Caco-2 (cell line): ENCODE measurements at regions not wholly inside any gene's neighbourhood (a gene's known extent, or its start where the extent isn't known, plus 50 kb on each side); places are given as distances from the start of the nearest gene placed in this dataset.

Experiments used
- BruUV-seq: library from RNA; stranded (reverse); fragments of 400-500 nt; replicated peaks from 2 replicates; lab custom pipeline; 2021; lab: Mats Ljungman, UMichigan
- CTCF ChIA-PET: fragments of 300-600 bp; sonication (Branson Sonifier 250); formaldehyde crosslinking; loops from one replicate; lab custom pipeline; 2022; ENCODE audit warnings: antibody characterized with exemption; lab: Charles Lee
- POLR2A ChIA-PET: fragments of 300-600 bp; sonication (Branson Sonifier 250); formaldehyde crosslinking; loops from one replicate; lab custom pipeline; 2022; ENCODE audit warnings: antibody characterized with exemption; lab: Charles Lee
- DNase-seq, 2 experiments: peaks; one replicate each; pipeline versions ENCODE4 v3.0.0 to v3.0.0-alpha.2; 2020 to 2022
- H3K27me3 ChIP-seq: replicated peaks from 2 replicates; pipeline ENCODE4 v1.6.0; 2011; ENCODE audit warnings: low read length; ENCODE audit not compliant: control insufficient read depth, insufficient read depth
- H3K36me3 ChIP-seq: 2 replicates; pipeline ENCODE4 v1.5.1; 2011; ENCODE audit warnings: low read length; ENCODE audit not compliant: control insufficient read depth, insufficient read depth
- H3K4me1 ChIP-seq: fragments of 250-450 bp; sonication (Bioruptor Pico); 2 replicates; pipeline ENCODE4 v1.5.1; 2020; ENCODE audit warnings: mild to moderate bottlenecking
- H3K4me3 ChIP-seq: 2 replicates; pipeline ENCODE4 v1.5.1; 2011; ENCODE audit warnings: low read depth, mild to moderate bottlenecking, control low read depth, low read length
- H3K9me3 ChIP-seq: fragments of 250-450 bp; sonication (Bioruptor Pico); 2 replicates; pipeline ENCODE4 v1.5.1; 2020; ENCODE audit warnings: mild to moderate bottlenecking, moderate library complexity
- H3K27ac Mint-ChIP-seq: one replicate; pipeline ENCODE4 v1.8.0; 2022; ENCODE audit warnings: mixed read lengths; ENCODE audit not compliant: unreplicated experiment
- H3K27me3 Mint-ChIP-seq: one replicate; pipeline ENCODE4 v1.8.0; 2022; ENCODE audit warnings: mixed read lengths; ENCODE audit not compliant: insufficient read depth, unreplicated experiment
- H3K36me3 Mint-ChIP-seq: one replicate; pipeline ENCODE4 v1.8.0; 2022; ENCODE audit warnings: mild to moderate bottlenecking, mixed read lengths; ENCODE audit not compliant: insufficient read depth, unreplicated experiment
- H3K4me1 Mint-ChIP-seq: one replicate; pipeline ENCODE4 v1.8.0; 2022; ENCODE audit warnings: low read depth, mixed read lengths; ENCODE audit not compliant: unreplicated experiment
- H3K4me3 Mint-ChIP-seq: one replicate; pipeline ENCODE4 v1.8.0; 2022; ENCODE audit warnings: mild to moderate bottlenecking, moderate library complexity, mixed read lengths; ENCODE audit not compliant: unreplicated experiment
- H3K9me3 Mint-ChIP-seq: one replicate; pipeline ENCODE4 v1.8.0; 2022; ENCODE audit warnings: mixed read lengths; ENCODE audit not compliant: unreplicated experiment
- intact Hi-C: fragments of 100-400 bp; cut with micrococcal nuclease; formaldehyde crosslinking; loops from one replicate; pipeline ENCODE4 v1.10.0; 2022; ENCODE audit not compliant: unreplicated experiment
- TF ChIP-seq, protein P1 (sequence below), 2 experiments: fragments of 200-600 bp in 1 of 2; IDR thresholded peaks; 1 replicate in 1 of 2; 2 replicates in 1 of 2; pipeline versions ENCODE4 v1.5.1 to v1.8.0; 2011 to 2022; ENCODE audit warnings: antibody characterized with exemption in 1 of 2, control low read depth in 1 of 2, inconsistent platforms in 1 of 2, low read depth in 1 of 2, low read length in 1 of 2, mild to moderate bottlenecking in 1 of 2, moderate library complexity in 1 of 2; ENCODE audit not compliant: insufficient read depth in 1 of 2, severe bottlenecking in 1 of 2, unreplicated experiment in 1 of 2

DNA sequence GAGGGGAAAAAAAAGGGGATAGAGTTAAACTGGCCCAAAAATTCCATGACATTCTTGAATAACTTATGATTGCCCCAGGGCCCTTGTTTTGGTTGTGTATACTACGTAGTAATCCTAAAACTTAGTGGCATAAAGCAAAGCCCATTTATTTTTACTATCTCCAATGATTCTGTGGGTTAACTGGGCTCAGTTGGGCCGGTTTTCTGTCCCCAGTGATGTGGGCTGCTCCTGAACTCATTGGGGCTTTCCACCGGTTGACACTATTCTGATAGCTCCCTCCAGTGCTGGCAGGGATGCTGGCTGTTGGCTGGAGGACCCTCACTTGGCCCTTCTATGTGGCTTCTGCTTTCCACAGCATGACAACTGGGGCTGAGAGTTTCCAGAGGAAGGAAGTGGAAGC, 60.0 kb upstream of the TGIF1 start:
- H3K9me3 ChIP-seq = peaks cover 7% of the 10 kb centered on the region
- Mint-ChIP-seq H3K9me3 (peaks cover 47% of the 10 kb centered on the region), H3K36me3 (no peaks in the 10 kb centered on the region), H3K27me3 (no peaks in the 10 kb centered on the region), H3K4me1 (no peaks in the 10 kb centered on the region), H3K27ac (no peak overlapping the region), H3K4me3 (no peak overlapping the region)
- no peak overlapping the region for H3K4me3 ChIP-seq
- ChIA-PET CTCF (no interaction called here), POLR2A (interaction anchor here (0.5 kb wide), 1 partner anchor 362 kb away, joined by 4 read pairs; no protein-coding TSS in a partner anchor)
- no peaks in the 10 kb centered on the region for H3K27me3 ChIP-seq
- no TSS peak for BruUV-seq
- intact Hi-C loops = no loop called here
- H3K4me1 ChIP-seq = peaks cover under 1% of the 10 kb centered on the region; the same call in 1 of the 2 replicates
- H3K36me3 ChIP-seq = no peaks in the 10 kb centered on the region
- no peak for DNase-seq
- TF ChIP-seq, protein P1, sequence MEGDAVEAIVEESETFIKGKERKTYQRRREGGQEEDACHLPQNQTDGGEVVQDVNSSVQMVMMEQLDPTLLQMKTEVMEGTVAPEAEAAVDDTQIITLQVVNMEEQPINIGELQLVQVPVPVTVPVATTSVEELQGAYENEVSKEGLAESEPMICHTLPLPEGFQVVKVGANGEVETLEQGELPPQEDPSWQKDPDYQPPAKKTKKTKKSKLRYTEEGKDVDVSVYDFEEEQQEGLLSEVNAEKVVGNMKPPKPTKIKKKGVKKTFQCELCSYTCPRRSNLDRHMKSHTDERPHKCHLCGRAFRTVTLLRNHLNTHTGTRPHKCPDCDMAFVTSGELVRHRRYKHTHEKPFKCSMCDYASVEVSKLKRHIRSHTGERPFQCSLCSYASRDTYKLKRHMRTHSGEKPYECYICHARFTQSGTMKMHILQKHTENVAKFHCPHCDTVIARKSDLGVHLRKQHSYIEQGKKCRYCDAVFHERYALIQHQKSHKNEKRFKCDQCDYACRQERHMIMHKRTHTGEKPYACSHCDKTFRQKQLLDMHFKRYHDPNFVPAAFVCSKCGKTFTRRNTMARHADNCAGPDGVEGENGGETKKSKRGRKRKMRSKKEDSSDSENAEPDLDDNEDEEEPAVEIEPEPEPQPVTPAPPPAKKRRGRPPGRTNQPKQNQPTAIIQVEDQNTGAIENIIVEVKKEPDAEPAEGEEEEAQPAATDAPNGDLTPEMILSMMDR (IDR thresholded peaks at IDR 0.05; ENCODE audit: insufficient read depth in 1 of 2, low read depth in 1 of 2, low read length in 1 of 2, severe bottlenecking in 1 of 2, unreplicated experiment in 1 of 2) = no peak

DNA sequence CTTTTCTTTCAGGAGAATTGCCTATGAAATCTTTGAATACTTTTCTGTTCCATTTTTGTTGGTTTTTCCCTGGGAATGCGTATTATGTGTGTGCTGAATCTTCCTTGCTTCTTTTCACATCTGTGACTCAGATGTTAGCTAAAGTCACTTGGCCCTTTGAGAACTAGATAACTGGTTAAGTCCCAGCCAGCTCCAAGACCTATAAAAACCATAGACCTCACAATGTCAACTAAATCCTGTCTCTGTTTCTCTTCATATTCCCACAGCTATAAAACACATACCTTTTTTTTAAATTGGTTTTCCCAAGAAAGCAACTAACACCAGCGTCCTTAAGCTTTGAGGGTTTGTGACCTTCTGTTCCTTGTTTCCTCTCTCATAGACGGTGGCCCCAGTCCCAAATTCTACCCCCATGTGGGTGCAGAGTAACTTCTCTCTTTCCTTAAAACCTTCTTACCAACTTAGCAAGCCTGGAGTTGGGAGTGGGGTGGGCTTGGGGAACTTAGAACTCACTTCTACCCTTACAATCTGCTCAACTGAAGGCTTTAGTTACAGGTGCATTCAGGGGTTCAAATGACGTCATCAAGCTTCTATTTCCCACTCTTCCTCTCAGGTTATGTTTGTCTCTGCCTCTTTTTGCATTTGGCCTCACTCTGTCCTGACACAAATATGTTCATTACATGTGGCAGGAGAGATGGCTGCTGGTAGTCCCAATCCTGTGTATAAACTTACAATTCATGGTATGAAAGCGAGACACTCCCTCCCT, 58.1 kb upstream of the TGIF1 start:
- intact Hi-C loops = no loop called here
- ChIA-PET POLR2A (no interaction called here), CTCF (no interaction called here)
- Histone ChIP-seq H3K9me3 (peaks cover 7% of the 10 kb centered on the region), H3K27me3 (no peaks in the 10 kb centered on the region), H3K4me3 (no peak overlapping the region), H3K4me1 (peaks cover 2% of the 10 kb centered on the region; the same call in 1 of the 2 replicates), H3K36me3 (no peaks in the 10 kb centered on the region)
- BruUV-seq = no TSS peak
- H3K9me3 Mint-ChIP-seq = peaks cover 47% of the 10 kb centered on the region
- H3K4me1 Mint-ChIP-seq = peaks cover 7% of the 10 kb centered on the region
- DNase-seq = no peak
- no peak overlapping the region for H3K4me3 Mint-ChIP-seq
- H3K27ac Mint-ChIP-seq = no peak overlapping the region
- no peaks in the 10 kb centered on the region for H3K27me3 Mint-ChIP-seq
- TF ChIP-seq, protein P1 (IDR thresholded peaks at IDR 0.05; ENCODE audit: insufficient read depth in 1 of 2, low read depth in 1 of 2, low read length in 1 of 2, severe bottlenecking in 1 of 2, unreplicated experiment in 1 of 2) = no peak
- H3K36me3 Mint-ChIP-seq = no peaks in the 10 kb centered on the region

DNA sequence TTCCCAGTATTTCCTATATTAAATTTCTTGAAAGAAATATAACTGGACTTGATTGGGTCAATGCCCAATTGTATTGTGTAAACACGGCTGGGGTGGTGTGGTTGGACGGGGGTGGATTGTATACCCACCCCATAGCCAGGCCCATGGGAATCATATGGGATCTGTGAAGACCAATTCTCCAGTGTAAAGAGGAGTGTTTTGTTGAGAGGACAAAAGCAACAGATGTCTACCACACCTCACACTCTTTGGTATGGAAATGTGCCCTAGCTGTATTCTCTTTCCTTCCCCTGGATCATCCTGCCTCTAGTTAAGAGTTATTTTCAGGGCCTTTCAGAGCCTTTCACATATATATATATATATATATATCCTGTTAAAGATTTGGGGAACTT, 57.5 kb upstream of the TGIF1 start:
- Histone ChIP-seq H3K9me3 (peaks cover 7% of the 10 kb centered on the region), H3K4me1 (peaks cover 8% of the 10 kb centered on the region), H3K27me3 (no peaks in the 10 kb centered on the region), H3K4me3 (no peak overlapping the region), H3K36me3 (no peaks in the 10 kb centered on the region)
- H3K27ac Mint-ChIP-seq = no peak overlapping the region
- ChIA-PET POLR2A (no interaction called here), CTCF (no interaction called here)
- H3K36me3 Mint-ChIP-seq = no peaks in the 10 kb centered on the region
- TF ChIP-seq, protein P1 (IDR thresholded peaks at IDR 0.05; ENCODE audit: insufficient read depth in 1 of 2, low read depth in 1 of 2, low read length in 1 of 2, severe bottlenecking in 1 of 2, unreplicated experiment in 1 of 2) = no peak
- no peak for DNase-seq
- H3K27me3 Mint-ChIP-seq = no peaks in the 10 kb centered on the region
- no peak overlapping the region for H3K4me3 Mint-ChIP-seq
- peaks cover 13% of the 10 kb centered on the region for H3K4me1 Mint-ChIP-seq
- intact Hi-C loops = no loop called here
- BruUV-seq = no TSS peak
- H3K9me3 Mint-ChIP-seq = peaks cover 47% of the 10 kb centered on the region
